GM18505 (cell line): ENCODE measurements at regions not wholly inside any gene's neighbourhood (a gene's known extent, or its start where the extent isn't known, plus 50 kb on each side); places are given as distances from the start of the nearest gene placed in this dataset.
A peak's percentile ranks its signal among the peaks of the same experiment; 100 is the strongest.

Source experiments
- ATAC-seq: cut with Tn5 transposase; IDR thresholded peaks from one replicate; pipeline ENCODE4 v1.9.1; 2021; ENCODE audit not compliant: unreplicated experiment
- POLR2A ChIP-seq: IDR thresholded peaks from 4 replicates; pipeline ENCODE4 v1.6.1; 2011; ENCODE audit warnings: borderline replicate concordance; ENCODE audit not compliant: insufficient read depth, insufficient read length; ENCODE audit errors: extremely low read depth

DNA sequence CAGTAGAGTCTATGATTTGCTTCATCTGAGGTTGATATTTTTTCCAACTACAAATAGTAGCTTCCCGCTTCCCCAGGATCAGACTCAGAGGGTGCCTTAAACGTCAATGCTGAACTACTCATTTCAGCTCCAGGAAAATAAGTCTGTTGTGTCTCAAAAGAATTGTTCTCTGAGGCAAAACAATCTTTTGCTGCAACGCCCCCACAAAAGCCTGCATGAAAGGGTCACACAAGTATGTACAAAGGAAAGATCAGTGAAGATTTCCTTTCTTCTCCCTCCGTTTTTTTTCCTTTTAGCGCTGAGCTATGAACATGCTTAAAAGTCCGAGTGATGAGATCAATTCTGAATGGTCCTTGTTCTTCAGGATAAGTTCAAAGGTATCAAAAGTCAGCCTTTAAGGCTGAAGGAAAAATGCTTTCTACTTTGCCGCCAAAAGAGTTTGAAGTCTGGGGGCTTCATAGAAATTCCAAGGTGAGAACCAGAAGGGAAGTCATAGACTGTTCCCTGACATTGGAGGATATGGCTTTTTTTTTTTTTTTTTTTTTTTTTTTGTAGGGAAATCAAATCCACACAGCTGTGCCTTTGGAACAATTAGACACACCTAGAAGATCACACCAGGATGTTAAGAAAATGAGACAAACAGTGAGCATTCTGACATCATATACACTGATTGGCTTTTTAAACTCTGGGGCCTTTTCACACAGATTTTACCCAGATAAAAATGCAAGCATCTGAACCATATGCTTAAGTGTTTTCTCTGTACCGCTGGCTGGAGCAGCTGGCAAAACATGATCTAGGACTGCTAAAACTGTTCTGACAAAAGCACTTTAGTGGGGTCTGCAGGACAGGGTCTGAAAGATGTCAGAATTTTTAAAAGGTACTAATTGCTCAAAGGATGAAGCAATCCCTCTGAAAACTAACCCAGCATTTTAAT, 329.3 kb downstream of the ENC1 start:
- no peak for ATAC-seq
- TF ChIP-seq POLR2A, result no peak

DNA sequence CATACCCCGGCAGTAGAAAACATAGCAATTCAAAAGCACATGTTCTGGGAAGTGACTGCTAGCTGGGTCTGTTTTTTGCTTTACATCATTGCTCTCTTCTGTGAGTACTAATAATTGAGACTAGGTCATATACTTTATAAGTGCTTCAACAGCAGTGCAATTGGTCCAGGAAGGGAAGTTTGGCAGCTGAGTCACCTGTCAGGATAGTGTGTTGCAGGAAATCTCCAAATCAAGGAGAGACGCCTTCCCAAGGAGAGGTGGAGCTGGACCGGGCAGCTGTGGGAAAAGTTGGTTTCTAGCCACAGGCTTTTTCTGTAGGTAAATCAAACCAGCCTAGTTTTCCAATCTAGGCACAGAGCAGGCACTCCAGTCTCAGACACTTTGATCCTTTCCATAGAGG, 330.1 kb downstream of the ENC1 start:
- no peak for TF ChIP-seq POLR2A
- ATAC-seq, result no peak

DNA sequence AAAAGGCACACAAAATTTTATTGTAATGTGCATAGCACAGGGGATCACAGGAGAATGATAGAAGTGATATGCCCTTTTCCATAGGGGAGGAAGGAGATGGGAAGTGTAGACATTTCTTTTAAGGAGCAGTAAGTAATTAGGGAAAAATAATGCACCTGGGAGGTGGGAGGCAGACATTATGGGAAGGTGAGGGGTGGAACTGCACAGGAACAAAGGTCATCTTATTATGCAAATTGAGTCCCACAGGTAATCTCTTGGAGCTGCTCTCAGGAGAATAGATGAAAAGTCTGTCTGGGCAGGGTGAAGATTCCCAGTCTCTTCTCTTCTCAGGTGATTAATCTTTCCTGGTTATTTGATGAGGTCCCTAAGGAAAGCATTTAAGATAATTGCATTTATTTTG, 331.5 kb downstream of the ENC1 start:
- TF ChIP-seq POLR2A, result no peak
- ATAC-seq, result no peak

DNA sequence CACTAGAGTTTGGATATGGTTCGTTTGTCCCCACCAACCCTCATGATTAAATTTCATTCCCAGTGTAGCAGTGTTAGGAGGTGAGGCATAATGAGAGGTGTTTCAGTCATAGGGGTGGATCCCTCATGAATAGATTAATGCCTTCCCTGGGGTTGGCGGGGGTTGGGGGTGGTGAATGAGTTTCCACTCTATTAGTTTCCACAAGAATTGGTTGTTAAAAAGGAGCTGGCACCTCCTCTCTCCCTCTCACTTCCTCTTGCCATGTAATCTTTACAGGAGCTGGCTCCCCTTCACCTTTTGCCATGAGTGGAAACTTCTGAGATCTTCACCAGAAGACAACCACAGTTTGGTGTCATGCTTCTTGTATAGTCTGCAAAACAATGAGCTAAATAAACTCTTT, 333.7 kb downstream of the ENC1 start:
- no peak for ATAC-seq
- no peak for TF ChIP-seq POLR2A

DNA sequence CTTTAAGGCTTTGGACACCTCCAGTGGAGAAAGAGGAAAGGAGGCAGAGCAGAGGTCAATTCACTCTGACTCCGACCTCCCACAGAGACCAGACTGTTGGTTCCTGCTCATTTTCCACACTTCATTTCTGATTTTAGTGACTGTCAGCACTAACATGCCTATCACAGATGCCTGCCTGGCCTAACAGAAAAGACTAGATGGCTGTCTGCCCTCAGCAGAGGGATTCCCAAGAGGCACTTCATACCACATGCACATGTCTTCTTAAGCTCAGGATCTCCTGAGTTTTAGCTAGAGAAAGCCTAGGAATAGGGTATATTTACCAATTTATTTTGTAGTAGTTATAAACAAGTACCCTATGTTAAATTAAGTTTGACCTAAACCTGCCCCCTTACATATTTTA, 336.0 kb downstream of the ENC1 start:
- TF ChIP-seq POLR2A, result no peak
- no peak for ATAC-seq

DNA sequence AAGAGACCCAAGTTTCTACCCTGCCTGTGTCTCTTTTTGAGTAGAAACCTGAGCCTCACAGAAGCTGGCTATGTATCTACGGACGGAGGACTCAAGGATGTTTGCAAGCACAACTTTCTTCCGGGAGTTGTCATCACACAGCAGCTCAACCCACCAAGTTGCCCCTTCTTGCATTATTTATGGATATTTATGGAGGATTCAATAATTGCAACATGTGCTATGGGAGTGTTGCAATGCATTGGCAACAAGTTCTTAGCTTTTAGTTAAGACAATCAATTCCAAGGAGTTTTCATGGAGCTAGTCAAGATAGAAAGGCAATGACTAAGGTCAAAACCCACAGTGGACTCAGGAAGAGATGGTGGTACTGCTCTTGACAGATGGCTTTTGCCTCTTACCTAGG, 336.9 kb downstream of the ENC1 start:
- TF ChIP-seq POLR2A, result no peak
- ATAC-seq, result no peak

DNA sequence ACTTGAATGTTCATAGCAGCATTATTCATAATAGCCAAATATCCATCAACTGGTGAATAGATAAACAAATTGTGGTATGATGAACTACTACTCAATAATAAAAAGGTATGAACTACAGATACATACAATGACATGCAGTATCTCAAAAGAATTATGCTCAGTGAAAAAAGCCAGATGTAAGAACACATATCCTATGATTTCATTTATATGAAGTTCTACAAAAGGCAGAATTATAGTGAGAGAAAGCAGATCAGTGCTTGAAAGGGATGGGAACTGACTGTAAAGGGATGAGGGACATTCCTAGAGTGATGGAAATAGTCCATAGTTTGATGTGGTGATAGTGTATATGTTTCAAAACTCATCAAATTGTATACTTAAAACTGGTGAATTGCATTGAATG, 339.0 kb downstream of the ENC1 start:
- no peak for ATAC-seq
- no peak for TF ChIP-seq POLR2A

DNA sequence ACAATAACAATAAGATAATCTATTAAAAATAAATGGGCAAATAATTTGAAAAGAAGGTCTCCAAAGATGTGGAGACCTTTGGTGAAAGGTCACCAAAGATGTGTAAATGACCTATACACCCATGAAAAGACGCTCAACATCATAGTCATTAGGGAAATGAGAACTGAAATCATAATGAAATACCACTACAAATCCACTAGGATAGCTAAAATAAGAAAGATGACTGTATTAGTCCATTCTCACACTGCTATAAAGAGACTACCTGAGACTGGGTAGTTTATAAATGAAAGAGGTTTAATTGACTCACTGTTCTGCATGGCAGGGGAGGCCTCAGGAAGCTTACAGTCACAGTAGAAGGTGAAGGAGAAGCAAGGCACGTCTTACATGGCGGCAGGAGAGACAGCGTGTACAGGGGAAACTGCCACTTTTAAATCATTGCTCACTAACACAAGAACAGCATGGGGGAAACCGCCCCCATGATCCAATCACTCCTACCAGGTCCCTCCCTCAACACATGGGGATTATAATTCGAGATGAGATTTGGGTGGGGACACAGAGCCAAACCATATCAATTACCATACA, 339.6 kb downstream of the ENC1 start:
- ATAC-seq, result no peak
- no peak for TF ChIP-seq POLR2A

DNA sequence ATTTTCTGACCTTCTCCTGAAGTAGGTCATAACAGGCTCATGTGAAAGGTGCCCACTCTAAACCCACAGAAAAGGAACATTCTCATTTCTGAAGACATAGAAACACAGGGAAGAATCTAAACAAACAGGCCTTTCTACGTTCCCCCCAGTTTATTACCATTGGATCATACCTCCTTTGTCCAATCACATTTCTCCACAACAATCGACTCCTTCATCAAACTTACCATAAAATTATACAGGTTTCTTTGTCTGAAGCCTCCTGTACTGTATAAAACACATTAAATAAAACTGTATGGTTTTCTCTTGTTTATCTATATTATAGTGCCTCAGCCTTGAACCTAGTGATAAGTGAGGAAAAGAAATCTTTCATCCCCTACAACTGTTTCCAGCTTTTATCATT, 340.7 kb downstream of the ENC1 start:
- TF ChIP-seq POLR2A, result no peak
- no peak for ATAC-seq

DNA sequence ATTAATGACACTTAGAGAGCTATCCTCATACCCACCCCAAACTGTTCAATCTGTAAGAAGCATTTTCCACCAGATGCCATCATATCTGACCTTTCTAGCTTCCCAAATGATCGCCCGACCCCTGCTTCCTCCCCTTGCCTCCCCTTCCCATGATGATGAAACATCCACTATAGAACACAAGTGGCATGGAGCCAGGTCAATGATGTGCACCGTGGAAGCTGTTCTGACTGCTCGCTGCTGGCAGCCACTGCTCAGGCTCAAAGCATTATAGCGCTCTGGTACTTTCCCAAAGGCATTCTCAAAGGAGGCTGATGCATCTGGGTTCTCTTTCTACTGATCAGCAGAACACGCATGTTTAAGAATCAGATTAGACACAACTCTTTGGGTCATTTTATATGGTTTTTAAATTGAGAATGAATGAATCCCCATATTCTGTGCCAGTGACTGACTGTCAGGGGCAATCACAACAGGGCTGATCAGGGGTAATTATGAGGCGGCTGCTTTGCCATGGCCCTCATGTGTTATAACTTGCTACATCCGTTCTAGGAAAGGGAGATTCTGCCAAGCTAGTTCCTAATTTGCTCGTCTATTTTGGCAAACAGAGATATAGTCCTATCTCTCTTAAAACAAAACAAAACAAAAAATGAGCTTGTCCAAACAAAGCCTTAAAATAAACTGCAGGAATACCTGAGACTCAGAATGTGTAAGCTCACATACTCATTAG, 343.7 kb downstream of the ENC1 start:
- no peak for TF ChIP-seq POLR2A
- no peak for ATAC-seq

DNA sequence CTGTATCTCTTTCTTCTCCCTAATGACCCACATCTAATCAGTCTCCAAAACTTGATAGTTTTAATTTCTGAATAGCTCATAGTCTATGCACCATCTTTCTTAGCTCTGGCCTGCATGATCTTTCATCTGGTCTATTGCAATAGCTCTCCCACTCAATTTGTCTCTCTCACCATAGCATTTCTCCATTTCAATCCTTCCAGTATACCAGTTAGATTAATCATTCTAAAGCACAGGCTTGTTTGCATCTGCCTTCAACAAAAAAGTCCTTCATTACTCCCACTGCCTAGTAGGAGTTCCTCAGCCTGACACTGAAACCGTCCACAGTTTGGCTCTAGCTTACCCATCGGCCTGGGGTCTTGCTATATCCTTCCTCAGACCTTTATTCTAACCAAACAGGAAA, 344.9 kb downstream of the ENC1 start:
- ATAC-seq, result no peak
- no peak for TF ChIP-seq POLR2A

DNA sequence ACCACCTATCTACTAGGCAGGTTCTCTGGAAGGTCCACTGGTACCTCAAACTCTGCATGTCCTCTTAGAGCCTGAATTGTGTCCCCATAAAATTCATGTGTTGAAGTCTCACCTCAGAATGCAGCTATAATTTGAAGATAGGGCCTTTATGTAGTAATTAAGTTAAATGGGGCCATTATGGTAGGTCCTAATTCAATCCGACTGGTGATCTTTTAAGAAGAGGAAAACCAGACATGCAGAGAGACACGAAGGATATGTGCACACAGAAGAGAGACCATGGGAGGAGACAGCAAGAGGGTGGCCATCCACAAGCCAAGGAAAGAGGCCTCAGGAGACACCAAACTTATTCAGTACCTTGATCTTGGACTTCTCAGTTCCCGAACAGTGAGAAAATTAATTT, 345.4 kb downstream of the ENC1 start:
- no peak for ATAC-seq
- no peak for TF ChIP-seq POLR2A

DNA sequence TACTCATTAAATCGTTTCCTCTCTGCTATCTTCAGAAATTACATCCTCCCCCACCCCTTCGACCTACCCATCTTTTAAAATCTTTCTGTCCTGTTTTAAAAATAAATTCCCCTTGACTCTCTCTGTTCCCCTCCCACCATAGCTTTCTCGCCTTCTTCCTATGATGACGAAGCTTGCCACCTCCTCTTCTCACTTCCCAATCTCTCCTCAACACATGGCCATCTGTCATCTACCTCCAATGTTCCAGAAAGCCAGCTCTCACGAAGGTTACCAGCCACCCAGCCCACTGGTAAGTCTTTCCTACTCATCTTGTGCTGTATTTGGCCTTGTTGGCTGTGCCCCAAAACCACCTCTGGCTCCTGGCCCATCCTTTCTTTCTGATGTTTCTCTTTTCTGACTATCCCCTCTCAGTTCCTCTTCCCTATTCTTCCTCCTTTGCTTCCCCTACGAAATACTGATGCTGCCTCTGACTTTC, 346.3 kb downstream of the ENC1 start:
- TF ChIP-seq POLR2A, result no peak
- ATAC-seq, result peak; percentile 64
